ENCODE measurements at regions not wholly inside any gene's neighbourhood (a gene's known extent, or its start where the extent isn't known, plus 50 kb on each side); places are given as distances from the start of the nearest gene placed in this dataset.

GRCh38 chr13:62635161-62635560 is 1219.5 kb upstream of the PCDH20 start:
- TF ChIP-seq POLR2AphosphoS5 (IDR thresholded peaks at IDR 0.05; ENCODE audit: borderline replicate concordance, low read depth, low read length) (no peak), EZH2 (IDR thresholded peaks at IDR 0.05) (no peak), FOXP2 (optimal IDR thresholded peaks at IDR 0.05; ENCODE audit: control extremely low read depth, extremely low read length, insufficient read depth) (no peak)
